MCF 10A (cell line): ENCODE measurements at regions not wholly inside any gene's neighbourhood (a gene's known extent, or its start where the extent isn't known, plus 50 kb on each side); places are given as distances from the start of the nearest gene placed in this dataset.

Experiments
- BruUV-seq: library from RNA; stranded (reverse); fragments of 400-500 nt; replicated peaks from 2 replicates; lab custom pipeline; 2021; lab: Mats Ljungman, UMichigan
- CTCF ChIA-PET: fragments of 300-600 bp; sonication (Branson Sonifier 250); formaldehyde crosslinking; extraction: SDS; loops from one replicate; lab custom pipeline; 2021; ENCODE audit warnings: antibody characterized with exemption, inconsistent platforms; lab: Yijun Ruan, JAX
- POLR2A ChIA-PET: fragments of 300-600, 350-650 bp; sonication (Branson Sonifier 250); formaldehyde crosslinking; extraction: SDS; loops from one replicate; lab custom pipeline; 2020; ENCODE audit warnings: antibody characterized with exemption, inconsistent platforms; lab: Yijun Ruan, JAX
- DNase-seq: peaks from one replicate; pipeline ENCODE4 v3.0.0-alpha.2; 2018; ENCODE audit not compliant: unreplicated experiment
- H3K27ac Mint-ChIP-seq: one replicate; pipeline ENCODE4 v1.8.0; 2022; ENCODE audit warnings: mild to moderate bottlenecking, low read depth, mixed read lengths; ENCODE audit not compliant: unreplicated experiment
- H3K27me3 Mint-ChIP-seq: one replicate; pipeline ENCODE4 v1.8.0; 2022; ENCODE audit warnings: mixed read lengths; ENCODE audit not compliant: insufficient read depth, unreplicated experiment
- H3K36me3 Mint-ChIP-seq: one replicate; pipeline ENCODE4 v1.8.0; 2022; ENCODE audit warnings: mild to moderate bottlenecking, moderate library complexity, mixed read lengths; ENCODE audit not compliant: insufficient read depth, unreplicated experiment
- H3K4me1 Mint-ChIP-seq: one replicate; pipeline ENCODE4 v1.8.0; 2022; ENCODE audit warnings: mixed read lengths; ENCODE audit not compliant: insufficient read depth, unreplicated experiment
- H3K4me3 Mint-ChIP-seq: one replicate; pipeline ENCODE4 v1.8.0; 2022; ENCODE audit warnings: mild to moderate bottlenecking, moderate library complexity, mixed read lengths; ENCODE audit not compliant: unreplicated experiment
- H3K9me3 Mint-ChIP-seq: one replicate; pipeline ENCODE4 v1.8.0; 2022; ENCODE audit warnings: mixed read lengths; ENCODE audit not compliant: unreplicated experiment
- CTCF ChIP-seq: fragments of 200-600 bp; IDR thresholded peaks from one replicate; pipeline ENCODE4 v1.8.0; 2022; ENCODE audit warnings: antibody characterized with exemption, mild to moderate bottlenecking; ENCODE audit not compliant: unreplicated experiment
- intact Hi-C: fragments of 100-400 bp; cut with micrococcal nuclease; formaldehyde crosslinking; loops from 2 replicates; pipeline ENCODE4 v1.14.1; 2022

GRCh38 chr1:81560629-81561028 lies 240.1 kb upstream of the ADGRL2 start:
- no peak for TF ChIP-seq CTCF
- no peaks in the 10 kb centered on the region for H3K36me3 Mint-ChIP-seq
- no peak for DNase-seq
- H3K27me3 Mint-ChIP-seq: no peaks in the 10 kb centered on the region
- no TSS peak for BruUV-seq
- no peak overlapping the region for H3K27ac Mint-ChIP-seq
- peaks cover 6% of the 10 kb centered on the region for H3K9me3 Mint-ChIP-seq
- no peaks in the 10 kb centered on the region for H3K4me1 Mint-ChIP-seq
- CTCF ChIA-PET: interaction anchor here (1.3 kb wide), 1 partner anchor 10 kb away, joined by 15 read pairs; no protein-coding TSS in a partner anchor
- POLR2A ChIA-PET: no interaction called here
- no peak overlapping the region for H3K4me3 Mint-ChIP-seq
- intact Hi-C loops: no loop called here

- peak; percentile 27 for DNase-seq
- H3K27ac Mint-ChIP-seq: no peak overlapping the region
- no TSS peak for BruUV-seq
- no peak overlapping the region for H3K4me3 Mint-ChIP-seq
- H3K36me3 Mint-ChIP-seq: no peaks in the 10 kb centered on the region
- peak; percentile 7 for TF ChIP-seq CTCF
- no peaks in the 10 kb centered on the region for H3K4me1 Mint-ChIP-seq
- CTCF ChIA-PET: interaction anchor here (0.5 to 2.8 kb wide), 4 partner anchors 10 to 230 kb away, joined by 3 to 25 read pairs (median 4); no protein-coding TSS in a partner anchor
- peaks cover 6% of the 10 kb centered on the region for H3K9me3 Mint-ChIP-seq
- no peaks in the 10 kb centered on the region for H3K27me3 Mint-ChIP-seq
- POLR2A ChIA-PET: interaction anchor here (0.6 kb wide), 1 partner anchor 1534 kb away, joined by 3 read pairs; no protein-coding TSS in a partner anchor
- intact Hi-C loops: no loop called here
Measured at GRCh38 chr1:81559662-81560350, 240.9 kb upstream of the ADGRL2 start.

GRCh38 chr1:81558291-81559076 lies 242.2 kb upstream of the ADGRL2 start:
- intact Hi-C loops: no loop called here
- H3K4me3 Mint-ChIP-seq: no peak overlapping the region
- CTCF ChIA-PET: interaction anchor here (0.6 to 2.8 kb wide), 7 partner anchors 9 to 1158 kb away, joined by 3 to 25 read pairs (median 3); partner anchors contain the start of gene ADGRL2
- no peak overlapping the region for H3K27ac Mint-ChIP-seq
- H3K4me1 Mint-ChIP-seq: no peaks in the 10 kb centered on the region
- no peak for TF ChIP-seq CTCF
- POLR2A ChIA-PET: interaction anchor here (1.0 kb wide), 1 partner anchor 9 kb away, joined by 4 read pairs; no protein-coding TSS in a partner anchor
- no peaks in the 10 kb centered on the region for H3K9me3 Mint-ChIP-seq
- DNase-seq: peak; percentile 13
- no peaks in the 10 kb centered on the region for H3K36me3 Mint-ChIP-seq
- H3K27me3 Mint-ChIP-seq: no peaks in the 10 kb centered on the region
- BruUV-seq: no TSS peak

GRCh38 chr1:81556968-81557367 lies 243.8 kb upstream of the ADGRL2 start:
- no peak overlapping the region for H3K4me3 Mint-ChIP-seq
- H3K9me3 Mint-ChIP-seq: no peaks in the 10 kb centered on the region
- H3K4me1 Mint-ChIP-seq: no peaks in the 10 kb centered on the region
- ChIA-PET CTCF (interaction anchor here (0.6 to 0.8 kb wide), 3 partner anchors 11 to 1839 kb away, joined by 3 to 6 read pairs (median 3); no protein-coding TSS in a partner anchor), POLR2A (no interaction called here)
- DNase-seq: no peak
- no peaks in the 10 kb centered on the region for H3K36me3 Mint-ChIP-seq
- intact Hi-C loops: no loop called here
- H3K27me3 Mint-ChIP-seq: no peaks in the 10 kb centered on the region
- TF ChIP-seq CTCF: no peak
- no TSS peak for BruUV-seq
- no peak overlapping the region for H3K27ac Mint-ChIP-seq
